Stomach (tissue), 8 donors: ENCODE measurements at regions not wholly inside any gene's neighbourhood (a gene's known extent, or its start where the extent isn't known, plus 50 kb on each side); places are given as distances from the start of the nearest gene placed in this dataset.
A peak's percentile ranks its signal among the peaks of the same experiment; 100 is the strongest.

Source experiments
- DNase-seq, 2 donors: peaks; one replicate each; pipeline versions ENCODE4 v3.0.0 to v3.0.0-alpha.2; 2013 to 2019
- H3K27ac ChIP-seq, 5 donors: fragments of 200-600 bp in 4 of 5; sonication (generic) in 4 of 5; one replicate each; pipeline ENCODE4 v1.5.1; 2013 to 2019; ENCODE audit warnings: mild to moderate bottlenecking in 1 of 5, moderate library complexity in 1 of 5
- H3K27me3 ChIP-seq, 3 donors: fragments of 200-600 bp; sonication (generic); one replicate each; pipeline ENCODE4 v1.5.1; 2017 to 2019; ENCODE audit warnings: mixed run types in 1 of 3
- H3K36me3 ChIP-seq, 4 donors: fragments of 200-600 bp; sonication (generic); 1 replicate in 3 of 4; 2 replicates in 1 of 4; pipeline ENCODE4 v1.5.1; 2016 to 2019
- H3K4me1 ChIP-seq, 4 donors: fragments of 200-600 bp; sonication (generic); one replicate each; pipeline ENCODE4 v1.5.1; 2016 to 2019
- H3K4me3 ChIP-seq, 4 donors: fragments of 200-600 bp; sonication (generic) in 3 of 4; one replicate each; pipeline ENCODE4 v1.5.1; 2016 to 2019; ENCODE audit warnings: mild to moderate bottlenecking in 1 of 4
- H3K9me3 ChIP-seq, 4 donors: fragments of 200-600 bp; sonication (generic); one replicate each; pipeline ENCODE4 v1.5.1; 2016 to 2019
- EP300 ChIP-seq: sonication (generic); formaldehyde crosslinking; IDR thresholded peaks from one replicate; pipeline ENCODE4 v1.6.1; 2017; ENCODE audit warnings: antibody characterized with exemption
- POLR2A ChIP-seq, 4 donors: fragments of 450-650 bp; IDR thresholded peaks; one replicate each; pipeline ENCODE4 v1.6.1; 2016; ENCODE audit warnings: antibody characterized with exemption in 4 of 4, control low read depth in 2 of 4, mild to moderate bottlenecking in 1 of 4, moderate library complexity in 1 of 4
- POLR2AphosphoS5 ChIP-seq, 3 donors: sonication (generic); formaldehyde crosslinking; IDR thresholded peaks; one replicate each; pipeline ENCODE4 v1.6.1; 2016; ENCODE audit warnings: antibody characterized with exemption in 3 of 3
- WGBS, 5 donors: extraction: QIAGEN DNeasy Blood & Tissue Kit in 3 of 5; methylation state at CpG; one replicate each; pipeline versions ENCODE4 v1.1.5 to v1.1.7; 2013 to 2018; 5-methylcytosine and 5-hydroxymethylcytosine counted together
- intact Hi-C: fragments of 100-400 bp; cut with DNase I; formaldehyde crosslinking; loops from one replicate; pipeline ENCODE4 v1.15.1; 2023; ENCODE audit warnings: low total_unique reads
- TF ChIP-seq, protein P1 (sequence below), 7 experiments: fragments of 450-650 bp in 4 of 7; fragments of 200-600 bp in 3 of 7; sonication (generic) in 3 of 7; IDR thresholded peaks; one replicate each; pipeline ENCODE4 v1.5.1; 2016 to 2019; ENCODE audit warnings: antibody characterized with exemption in 7 of 7, control low read depth in 2 of 7, mild to moderate bottlenecking in 1 of 7
- donor health status: healthy with polysubstance abuse.
- donor health status: Bipolar disorder and iron deficiency.
- donor health status: healthy.

DNA sequence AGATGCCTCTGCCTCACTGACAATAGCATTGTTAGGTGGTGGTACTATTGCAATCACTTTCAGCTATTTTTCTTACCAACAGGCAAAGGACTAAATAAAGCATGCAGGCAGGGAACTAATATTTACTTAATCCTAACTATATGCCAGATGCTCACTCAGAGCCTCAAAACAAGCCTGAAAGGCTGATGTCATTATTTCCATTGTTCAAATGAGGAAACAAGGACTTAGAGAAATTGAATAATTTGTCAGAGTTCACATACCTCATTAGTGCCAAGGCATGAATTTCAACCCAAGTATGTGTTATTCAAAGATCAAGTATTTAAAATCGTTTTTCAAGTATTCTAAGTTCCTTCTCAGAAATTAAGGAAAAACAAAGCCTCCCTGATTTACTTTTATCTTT, 374.9 kb upstream of the TECRL start:
- no peak overlapping the region for H3K27ac ChIP-seq
- no peaks in the 10 kb centered on the region for H3K36me3 ChIP-seq
- no peaks in the 10 kb centered on the region for H3K9me3 ChIP-seq
- TF ChIP-seq POLR2AphosphoS5 (IDR thresholded peaks at IDR 0.05): no peak
- no peak for TF ChIP-seq POLR2A (IDR thresholded peaks at IDR 0.05)
- no peak for TF ChIP-seq EP300
- TF ChIP-seq, protein P1, sequence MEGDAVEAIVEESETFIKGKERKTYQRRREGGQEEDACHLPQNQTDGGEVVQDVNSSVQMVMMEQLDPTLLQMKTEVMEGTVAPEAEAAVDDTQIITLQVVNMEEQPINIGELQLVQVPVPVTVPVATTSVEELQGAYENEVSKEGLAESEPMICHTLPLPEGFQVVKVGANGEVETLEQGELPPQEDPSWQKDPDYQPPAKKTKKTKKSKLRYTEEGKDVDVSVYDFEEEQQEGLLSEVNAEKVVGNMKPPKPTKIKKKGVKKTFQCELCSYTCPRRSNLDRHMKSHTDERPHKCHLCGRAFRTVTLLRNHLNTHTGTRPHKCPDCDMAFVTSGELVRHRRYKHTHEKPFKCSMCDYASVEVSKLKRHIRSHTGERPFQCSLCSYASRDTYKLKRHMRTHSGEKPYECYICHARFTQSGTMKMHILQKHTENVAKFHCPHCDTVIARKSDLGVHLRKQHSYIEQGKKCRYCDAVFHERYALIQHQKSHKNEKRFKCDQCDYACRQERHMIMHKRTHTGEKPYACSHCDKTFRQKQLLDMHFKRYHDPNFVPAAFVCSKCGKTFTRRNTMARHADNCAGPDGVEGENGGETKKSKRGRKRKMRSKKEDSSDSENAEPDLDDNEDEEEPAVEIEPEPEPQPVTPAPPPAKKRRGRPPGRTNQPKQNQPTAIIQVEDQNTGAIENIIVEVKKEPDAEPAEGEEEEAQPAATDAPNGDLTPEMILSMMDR (IDR thresholded peaks at IDR 0.05): no peak
- H3K4me3 ChIP-seq: no peak overlapping the region
- no peaks in the 10 kb centered on the region for H3K27me3 ChIP-seq
- WGBS, 5 donors: 6 to 16% (median 10%) methylated on average over 1 of the region's 1 CpG
- intact Hi-C loops: no loop called here
- peak in 1 of 2 donors; percentile 24 for DNase-seq
- no peaks in the 10 kb centered on the region for H3K4me1 ChIP-seq

DNA sequence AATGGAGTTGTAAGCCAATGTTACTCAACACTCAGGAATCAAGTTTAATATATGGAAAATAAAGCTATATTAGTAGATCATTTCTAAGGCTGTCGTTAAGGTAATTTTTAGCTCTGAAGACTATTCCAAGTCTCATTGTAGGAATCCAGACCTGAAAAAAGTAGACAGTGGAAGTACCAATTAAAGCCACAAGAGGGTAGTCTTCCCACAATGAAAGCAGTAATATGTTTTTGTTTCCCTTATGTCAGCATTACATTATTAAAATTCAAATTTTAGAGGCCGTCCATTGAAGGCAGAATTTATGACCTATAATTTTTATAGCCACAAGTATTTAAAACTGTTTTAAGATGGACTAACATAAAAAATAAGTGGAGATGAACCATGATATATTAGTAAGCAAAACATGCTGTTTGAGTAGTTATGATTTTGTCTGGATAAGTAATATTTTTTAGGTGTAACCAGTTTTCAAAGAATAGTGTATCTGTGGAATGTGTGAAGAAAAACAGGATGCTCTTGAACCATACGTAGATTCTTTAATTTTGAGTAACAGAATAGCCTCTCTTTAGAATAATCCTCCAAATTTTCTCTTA, 372.6 kb upstream of the TECRL start:
- Histone ChIP-seq H3K4me3 (no peak overlapping the region), H3K9me3 (no peaks in the 10 kb centered on the region), H3K27ac (no peak overlapping the region), H3K27me3 (no peaks in the 10 kb centered on the region), H3K36me3 (no peaks in the 10 kb centered on the region), H3K4me1 (no peaks in the 10 kb centered on the region)
- WGBS, 5 donors: 21 to 39% (median 28%) methylated on average over 3 of the region's 3 CpGs
- intact Hi-C loops: no loop called here
- DNase-seq: peak in 1 of 2 donors; percentile 54
- no peak for TF ChIP-seq POLR2AphosphoS5 (IDR thresholded peaks at IDR 0.05)
- TF ChIP-seq, protein P1 (IDR thresholded peaks at IDR 0.05): peak in 5 of 7 experiments; percentile 17 to 63 (median 48)

DNA sequence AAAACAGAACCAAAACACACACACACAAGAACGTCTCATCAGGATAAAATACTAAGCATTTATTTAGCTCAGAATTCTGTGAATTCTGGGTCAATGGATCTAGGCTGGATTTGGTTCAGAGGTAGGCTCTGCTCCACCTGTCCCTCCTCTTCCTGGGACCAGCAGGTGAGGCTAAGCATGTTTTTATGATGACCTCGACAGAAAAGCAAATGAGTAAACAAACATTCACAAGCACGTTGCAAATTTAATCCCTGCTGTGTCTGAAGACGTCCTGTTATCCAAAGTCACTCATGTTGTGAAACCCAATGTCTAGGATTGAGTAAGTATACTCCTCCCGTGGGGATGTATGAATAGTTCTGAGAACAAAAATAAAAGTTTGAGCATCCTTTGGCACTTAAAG, 371.4 kb upstream of the TECRL start:
- H3K4me1 ChIP-seq: no peaks in the 10 kb centered on the region
- intact Hi-C loops: no loop called here
- H3K4me3 ChIP-seq: no peak overlapping the region
- H3K27ac ChIP-seq: no peak overlapping the region
- H3K9me3 ChIP-seq: no peaks in the 10 kb centered on the region
- TF ChIP-seq POLR2AphosphoS5 (IDR thresholded peaks at IDR 0.05) (no peak), POLR2A (IDR thresholded peaks at IDR 0.05) (no peak), EP300 (no peak)
- TF ChIP-seq, protein P1 (IDR thresholded peaks at IDR 0.05): no peak
- WGBS, 5 donors: 22 to 25% (median 24%) methylated on average over 5 of the region's 5 CpGs
- no peaks in the 10 kb centered on the region for H3K36me3 ChIP-seq
- no peak for DNase-seq
- no peaks in the 10 kb centered on the region for H3K27me3 ChIP-seq

DNA sequence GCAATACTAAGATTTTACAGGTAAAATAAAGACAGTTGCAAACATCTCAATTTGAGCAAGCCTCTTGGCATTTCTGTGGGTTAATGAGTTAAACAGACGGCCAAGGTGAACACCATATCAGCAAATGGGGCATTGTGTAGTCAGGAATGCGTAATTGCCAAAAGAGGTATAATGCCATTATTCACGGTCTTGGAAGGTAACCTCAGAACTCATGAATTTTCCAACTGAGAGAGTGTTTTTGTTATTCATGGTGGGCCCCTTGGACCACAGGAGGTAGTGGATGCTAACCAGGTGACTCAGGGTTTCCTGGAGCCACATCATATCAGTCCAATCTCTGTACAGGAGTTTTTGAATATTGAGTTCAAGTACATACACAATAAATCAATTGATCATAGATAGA, 368.0 kb upstream of the TECRL start:
- intact Hi-C loops: no loop called here
- no peak overlapping the region for H3K4me3 ChIP-seq
- no peaks in the 10 kb centered on the region for H3K36me3 ChIP-seq
- no peak overlapping the region for H3K27ac ChIP-seq
- TF ChIP-seq POLR2A (IDR thresholded peaks at IDR 0.05) (no peak), POLR2AphosphoS5 (IDR thresholded peaks at IDR 0.05) (no peak), EP300 (no peak)
- TF ChIP-seq, protein P1 (IDR thresholded peaks at IDR 0.05): no peak
- H3K4me1 ChIP-seq: no peaks in the 10 kb centered on the region
- no peak for DNase-seq
- no peaks in the 10 kb centered on the region for H3K9me3 ChIP-seq
- 55 to 71% (median 58%) methylated on average over 3 of the region's 3 CpGs for WGBS, 5 donors
- H3K27me3 ChIP-seq: no peaks in the 10 kb centered on the region
